ENCODE measurements at regions not wholly inside any gene's neighbourhood (a gene's known extent, or its start where the extent isn't known, plus 50 kb on each side); places are given as distances from the start of the nearest gene placed in this dataset.
A peak's percentile ranks its signal among the peaks of the same experiment; 100 is the strongest.
"Not testable (repeated sequence)": the region's sequence is repeated elsewhere in the genome, so short reads cannot be mapped to it uniquely, and the experiment has no call there.

DNA sequence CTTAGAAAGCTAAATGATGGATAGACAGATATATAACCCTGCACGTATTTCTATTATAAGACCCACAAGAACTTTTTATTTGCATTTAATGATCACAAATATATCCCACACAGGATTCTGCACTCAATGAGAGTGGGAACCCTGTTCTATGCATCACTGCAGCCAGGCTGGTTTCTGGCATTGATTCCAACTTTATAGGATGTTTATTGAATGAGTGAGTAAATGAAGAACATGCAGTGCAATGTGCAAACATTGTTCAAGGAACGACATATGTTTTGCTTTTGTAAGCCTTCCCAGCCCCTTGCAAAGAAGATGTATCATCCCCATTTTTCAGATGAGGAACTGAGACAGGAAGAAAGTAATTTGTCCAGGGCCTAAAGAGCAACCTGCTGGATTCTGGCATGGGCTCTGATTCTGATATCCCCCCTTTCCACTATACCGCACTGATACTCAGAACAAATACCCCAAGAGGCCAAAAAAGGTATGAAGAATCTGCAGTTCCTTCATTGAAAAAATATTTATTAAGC, 246.3 kb downstream of the LACC1 start:
- DNase-seq (ENCODE audit: low spot score) = no peak

DNA sequence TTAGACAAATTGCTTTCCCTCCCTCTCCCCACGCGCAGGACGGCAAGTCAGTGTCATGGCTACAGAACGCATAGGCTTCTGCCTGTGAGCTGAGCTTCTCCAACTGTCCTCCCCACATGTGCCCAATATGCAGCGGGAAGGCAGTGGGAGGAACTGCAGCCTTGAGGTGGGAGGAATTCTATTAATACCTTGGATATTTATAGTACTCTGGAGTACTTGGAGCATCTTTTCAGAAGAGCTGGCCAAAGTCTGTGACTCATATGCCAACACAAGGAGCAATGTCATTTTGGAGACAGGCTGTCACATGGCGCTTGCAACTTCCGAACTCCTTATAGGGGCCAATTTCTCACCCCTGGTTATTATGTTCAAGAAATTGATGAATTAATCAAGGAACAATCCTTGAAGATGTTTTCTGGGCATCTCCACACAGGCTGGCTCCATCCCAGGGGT, 245.0 kb upstream of the SERP2 start:
- DNase-seq (ENCODE audit: low spot score) = no peak

DNA sequence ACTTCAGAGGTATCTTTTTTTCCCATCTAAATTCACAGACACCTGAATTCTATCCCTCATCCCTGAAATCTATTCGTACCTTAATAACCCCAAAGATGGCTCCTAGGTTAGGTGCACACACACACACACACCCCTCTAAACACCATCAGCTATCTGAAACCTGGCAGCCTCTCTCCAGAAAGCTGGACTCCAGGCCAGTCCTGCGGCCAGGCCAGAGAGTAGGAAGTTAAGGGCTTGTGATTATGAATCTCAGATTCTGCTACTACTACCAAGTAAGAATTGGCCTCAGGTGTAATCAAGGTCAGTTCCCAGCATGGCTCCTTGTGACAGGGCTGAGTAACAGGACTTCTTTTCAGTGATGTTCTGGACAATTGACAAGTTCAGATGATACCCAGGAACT, 244.2 kb upstream of the SERP2 start:
- no peak for DNase-seq (ENCODE audit: low spot score)

DNA sequence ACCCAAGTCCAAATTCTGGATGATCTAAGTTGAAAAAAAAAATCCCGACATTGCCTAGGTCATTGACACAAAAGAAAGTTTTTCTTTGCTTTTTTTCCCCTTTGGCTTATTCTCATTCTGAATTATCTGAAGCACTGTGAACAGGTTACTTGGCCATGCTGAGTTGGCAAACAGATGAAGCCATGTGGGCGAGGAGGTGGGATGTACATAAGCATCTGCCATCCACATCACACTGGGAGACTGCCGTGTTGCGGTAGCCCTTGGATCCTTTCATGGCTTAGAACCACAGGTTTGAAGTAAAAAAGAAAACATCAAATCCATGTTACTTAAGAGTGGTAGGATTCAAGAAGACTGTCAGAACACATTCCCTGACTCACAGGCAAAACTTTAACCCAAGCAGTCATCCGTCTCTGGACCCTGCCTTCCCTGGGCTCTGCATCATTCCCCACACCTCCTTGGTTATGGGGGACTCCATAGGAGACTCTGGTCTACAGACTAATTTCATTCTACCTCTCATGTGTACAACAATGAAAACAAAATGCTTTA, 242.5 kb upstream of the SERP2 start:
- no peak for DNase-seq (ENCODE audit: low spot score)

DNA sequence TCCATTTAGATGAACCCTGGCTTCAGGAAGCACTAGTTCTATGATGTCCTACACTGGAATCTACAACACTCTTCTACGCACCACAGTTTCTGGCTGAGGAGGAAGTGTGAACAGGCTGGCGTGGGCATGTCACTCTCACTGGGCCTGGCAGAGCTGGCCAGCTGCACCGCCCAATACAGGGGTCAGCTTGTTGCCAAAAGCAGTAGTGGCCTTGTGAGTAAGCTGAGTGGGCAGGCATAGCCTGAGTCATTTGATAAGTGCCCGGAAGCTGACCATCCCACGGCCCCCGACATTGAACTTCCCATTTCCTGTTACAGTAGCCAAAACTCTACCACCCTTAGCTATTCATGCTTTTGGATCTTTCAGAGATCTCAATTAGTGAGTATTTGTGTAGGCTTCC, 240.9 kb upstream of the SERP2 start:
- DNase-seq (ENCODE audit: low spot score) = peak; percentile 68

DNA sequence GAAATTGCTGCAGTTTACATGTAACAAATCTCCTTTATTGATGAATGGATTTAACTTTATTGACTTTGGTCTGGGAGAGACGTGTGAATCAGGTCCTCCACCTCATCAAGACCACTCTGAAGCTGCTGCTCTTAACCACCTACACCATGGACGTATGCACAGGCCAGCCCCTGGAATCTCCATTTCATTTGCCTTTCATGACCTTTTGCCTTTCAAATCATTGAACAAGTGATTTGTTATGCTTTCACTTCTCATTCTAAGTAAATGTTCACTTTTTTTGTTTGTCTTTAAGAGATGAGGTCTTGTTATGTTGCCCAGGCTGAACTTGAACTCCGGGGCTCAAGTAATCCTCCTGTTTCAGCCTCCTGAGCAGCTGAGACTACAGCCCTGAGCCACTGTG, 240.0 kb upstream of the SERP2 start:
- DNase-seq (ENCODE audit: low spot score) = no peak

DNA sequence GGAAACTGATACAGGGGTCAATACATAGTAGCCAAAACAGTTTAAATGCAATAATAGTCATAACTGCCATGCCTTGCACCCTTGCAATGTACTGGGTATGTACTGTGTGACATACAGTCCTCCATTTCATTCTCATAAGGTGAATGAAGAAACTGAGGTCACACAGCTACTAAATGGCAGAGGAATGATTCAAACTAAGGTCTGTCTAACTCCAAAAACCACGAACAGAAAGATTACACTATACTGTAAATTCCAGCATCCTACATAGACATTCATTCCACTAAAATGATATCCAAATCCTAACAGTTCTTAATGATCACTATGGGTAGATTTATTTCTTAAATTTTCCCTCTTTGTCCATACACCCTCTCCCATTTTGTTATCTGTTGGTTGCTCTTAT, 238.1 kb upstream of the SERP2 start:
- DNase-seq (ENCODE audit: low spot score) = no peak

DNA sequence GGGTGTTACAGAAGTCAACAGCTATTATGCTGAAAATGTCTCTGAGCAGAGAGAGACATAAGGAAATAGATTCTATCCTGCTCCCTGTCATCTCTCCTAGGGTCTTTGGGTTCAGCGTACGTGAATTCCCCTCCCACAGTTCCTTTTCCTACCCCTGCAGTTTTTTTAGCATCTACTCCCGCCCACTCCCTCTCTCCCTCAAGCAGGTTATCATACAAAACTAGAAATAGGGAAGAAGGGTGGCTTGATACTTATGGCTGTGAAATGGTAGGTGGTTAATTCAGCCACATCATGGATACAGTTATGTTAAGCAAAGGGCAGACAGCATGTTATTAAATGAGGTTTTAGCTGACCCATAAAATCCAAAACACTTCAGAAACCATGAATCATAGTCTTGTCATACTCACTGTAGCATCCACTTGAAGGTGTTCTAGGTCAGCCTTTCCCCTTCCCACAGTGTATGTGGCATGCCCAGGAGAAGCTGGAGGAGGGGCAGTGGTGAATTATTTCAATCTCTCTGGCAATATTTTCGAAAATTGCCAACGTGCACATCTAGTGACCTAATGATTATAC, 236.8 kb upstream of the SERP2 start:
- no peak for DNase-seq (ENCODE audit: low spot score)

DNA sequence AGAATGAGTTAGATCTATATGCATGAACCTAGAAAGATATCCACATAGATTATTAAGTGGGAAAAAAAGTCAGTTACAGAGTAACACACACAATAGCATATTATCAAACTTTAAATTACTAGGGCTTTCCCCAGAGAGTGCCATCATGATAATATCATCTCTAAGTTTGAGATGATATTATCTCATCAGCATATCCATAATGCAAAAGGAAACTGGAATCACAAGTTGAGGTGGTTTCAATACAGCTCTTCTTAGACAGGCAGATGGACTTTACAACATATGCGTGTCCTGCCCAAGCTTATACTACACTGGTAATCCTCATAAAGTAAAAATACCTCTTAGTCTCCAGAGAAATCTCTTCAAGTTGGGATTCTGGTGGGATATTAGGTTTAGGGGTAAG, 236.2 kb upstream of the SERP2 start:
- DNase-seq (ENCODE audit: low spot score) = no peak

DNA sequence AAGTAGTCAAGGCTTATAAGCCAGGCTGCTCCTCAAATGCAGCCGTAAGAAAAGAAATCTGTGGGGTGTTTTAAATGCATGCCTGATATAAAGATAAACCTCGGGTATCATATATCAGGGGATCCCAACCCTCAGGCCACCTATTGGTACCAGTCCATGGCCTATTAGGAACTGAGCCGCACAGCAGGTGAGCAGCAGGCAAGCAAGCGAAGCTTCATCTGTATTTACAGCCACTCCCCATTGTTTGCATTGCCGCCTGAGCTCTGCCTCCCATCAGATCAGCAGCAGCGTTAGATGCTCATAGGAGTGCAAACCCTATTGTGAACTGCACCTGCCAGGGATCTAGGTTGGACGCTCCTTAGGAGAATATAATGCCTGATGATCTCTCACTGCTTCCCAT, 233.5 kb upstream of the SERP2 start:
- DNase-seq (ENCODE audit: low spot score) = no peak

DNA sequence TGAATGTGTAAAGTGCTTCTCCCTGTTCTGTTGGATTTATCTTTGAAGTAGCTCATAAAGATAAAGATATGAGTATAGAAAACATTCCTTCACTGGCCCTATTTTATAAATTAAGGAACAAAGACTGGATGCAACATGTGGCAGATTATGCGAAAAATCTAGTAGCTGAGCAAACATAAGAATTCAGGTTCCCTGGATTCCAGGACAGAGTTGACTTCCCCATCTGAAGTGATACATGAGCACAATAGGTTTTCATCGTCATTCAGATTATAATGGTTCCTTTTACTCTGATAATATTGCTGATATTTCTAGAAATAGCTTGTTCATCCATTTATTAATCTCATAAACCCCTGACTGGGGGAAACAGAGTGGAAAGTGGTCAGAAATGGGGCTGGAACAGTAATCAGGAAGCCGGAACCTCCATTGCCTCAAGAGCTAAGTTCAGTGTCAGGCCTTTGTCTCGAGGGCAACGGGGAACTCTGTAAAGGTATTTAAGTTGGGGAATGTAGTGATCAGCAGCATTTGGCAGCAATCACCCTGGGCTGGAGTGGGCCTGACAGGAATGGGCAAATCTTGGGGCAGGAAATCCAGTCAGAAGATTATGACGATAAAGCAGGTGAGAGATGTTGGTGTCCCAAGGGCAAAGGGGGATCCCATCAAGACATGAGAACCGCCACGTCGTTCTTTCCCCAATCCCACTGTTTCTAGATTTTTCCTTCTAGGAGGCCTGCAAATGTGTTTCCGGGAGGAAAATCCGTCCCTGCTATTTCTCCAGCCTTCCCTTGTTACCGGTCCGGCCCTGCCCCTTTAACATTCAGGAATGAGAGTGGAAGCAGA, 232.5 kb upstream of the SERP2 start:
- peak; percentile 39 for DNase-seq (ENCODE audit: low spot score)

DNA sequence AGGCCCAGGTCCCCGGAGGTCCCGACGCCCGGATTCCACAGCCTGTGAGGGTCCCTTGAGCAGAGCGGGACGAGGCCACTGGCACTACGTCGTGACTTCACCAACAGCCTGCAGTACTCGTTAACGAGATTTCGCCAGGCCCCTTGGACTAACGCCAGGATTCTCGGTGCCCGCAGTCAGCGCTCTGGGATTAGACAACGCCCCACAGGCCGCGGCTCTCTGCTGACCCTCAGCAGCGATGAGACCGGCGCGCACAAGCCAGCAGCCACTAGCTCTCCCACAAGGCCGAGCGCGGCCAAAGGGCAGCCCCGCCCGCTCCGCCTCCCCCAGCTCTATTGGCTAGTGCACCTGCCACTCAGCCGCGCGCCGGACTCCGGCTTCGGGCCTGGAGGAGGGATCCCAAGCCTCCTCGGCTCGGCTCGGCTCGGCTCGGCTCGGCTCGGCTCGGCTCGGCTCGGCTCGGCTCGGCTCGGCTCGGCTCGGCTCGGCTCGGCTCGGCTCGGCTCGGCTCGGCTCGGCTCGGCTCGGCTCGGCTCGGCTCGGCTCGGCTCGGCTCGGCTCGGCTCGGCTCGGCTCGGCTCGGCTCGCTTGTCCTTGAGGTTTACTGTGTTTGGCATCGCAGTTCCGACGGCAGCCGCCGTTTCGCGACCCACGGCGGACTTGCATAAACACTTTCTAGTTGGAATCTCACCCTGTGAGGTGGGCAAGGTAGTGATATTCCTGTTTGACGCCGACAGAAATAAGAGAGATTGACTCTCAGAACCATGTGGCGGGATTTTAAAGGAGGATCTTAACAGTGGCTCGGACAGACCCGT, 231.7 kb upstream of the SERP2 start:
- DNase-seq (ENCODE audit: low spot score) = peak; percentile 96

DNA sequence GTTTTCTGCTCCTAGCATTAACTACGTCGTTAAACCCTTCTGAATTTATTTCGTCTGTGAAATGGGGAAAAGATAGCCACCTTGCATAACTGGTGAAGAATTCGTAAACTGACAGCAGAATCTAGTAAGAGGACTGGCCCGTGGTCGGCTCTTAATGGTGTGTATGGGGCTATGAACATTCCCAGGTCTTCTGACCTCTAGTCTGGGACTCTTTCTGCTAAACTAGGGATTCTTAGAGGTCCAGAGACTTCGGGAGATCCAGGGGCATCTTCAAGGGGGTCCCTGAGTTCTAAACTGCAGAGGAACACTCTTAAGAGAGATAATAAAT, 231.1 kb upstream of the SERP2 start:
- DNase-seq (ENCODE audit: low spot score) = peak; percentile 79

DNA sequence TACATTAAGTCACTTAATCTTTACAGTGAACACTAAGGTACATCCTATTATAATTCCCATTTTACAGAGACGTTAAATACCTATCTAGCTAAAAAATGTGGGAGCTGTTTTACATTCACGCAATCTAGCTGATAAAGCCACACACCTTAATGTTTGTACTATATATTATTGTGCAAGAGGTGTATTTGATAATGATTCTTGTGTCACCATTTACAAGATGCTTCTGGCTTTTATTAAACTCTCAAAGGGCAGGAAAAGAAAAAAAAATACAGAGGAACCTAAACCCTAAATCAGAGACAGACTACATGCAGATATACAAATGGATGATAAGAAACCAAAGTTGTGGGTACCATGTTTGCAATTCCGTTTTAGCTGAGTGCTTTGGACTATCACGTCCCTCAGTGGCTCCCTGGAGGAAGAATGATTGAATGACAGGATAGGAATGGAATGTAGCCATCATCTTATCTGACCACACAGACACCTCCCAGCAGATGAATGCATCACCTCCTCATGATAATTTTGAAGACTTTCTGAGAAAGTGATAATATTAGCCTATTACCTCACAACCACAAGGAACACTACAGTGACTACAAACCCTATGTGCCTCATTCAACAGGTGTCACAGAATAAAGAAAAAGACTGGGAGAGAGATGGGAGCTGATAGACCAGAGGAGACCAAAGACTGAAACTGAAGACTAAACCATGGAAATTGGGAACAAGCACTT, 230.5 kb upstream of the SERP2 start:
- no peak for DNase-seq (ENCODE audit: low spot score)

DNA sequence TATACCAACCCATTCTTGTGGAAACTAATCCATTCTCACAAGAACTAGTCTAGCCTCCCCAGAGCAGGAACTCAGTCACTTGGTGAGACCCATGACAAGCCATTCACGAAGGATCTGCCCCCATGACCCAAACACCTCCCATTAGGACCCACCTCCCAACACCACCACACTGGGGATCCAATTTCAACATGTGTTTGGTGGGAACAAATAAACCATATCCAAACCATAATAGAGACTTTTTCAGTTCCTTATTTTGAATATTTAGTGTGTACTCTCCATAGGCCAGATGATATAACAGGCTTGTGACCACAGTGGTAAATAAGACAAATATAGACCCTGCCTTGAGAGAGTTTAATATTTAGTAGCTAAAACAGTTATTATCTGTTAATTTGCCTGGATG, 227.5 kb upstream of the SERP2 start:
- no peak for DNase-seq (ENCODE audit: low spot score)

DNA sequence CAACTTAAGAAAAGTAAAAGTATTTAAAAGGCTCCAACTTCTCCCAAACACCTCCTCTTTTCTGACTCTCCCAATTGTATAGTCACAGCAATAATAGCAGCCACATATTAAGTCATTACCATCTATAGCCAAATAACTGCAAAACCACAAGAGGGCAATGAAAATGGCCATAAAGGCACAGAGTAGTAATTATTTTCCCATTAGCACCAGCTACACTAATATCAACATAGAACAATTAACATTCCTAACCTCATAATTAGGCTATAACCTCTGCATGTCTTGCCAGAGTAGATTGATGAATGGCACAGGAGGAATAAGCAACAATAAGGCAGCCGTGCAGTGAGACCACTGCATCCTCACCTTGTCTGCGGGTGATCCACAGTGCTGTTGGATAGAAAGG, 226.4 kb upstream of the SERP2 start:
- no peak for DNase-seq (ENCODE audit: low spot score)

DNA sequence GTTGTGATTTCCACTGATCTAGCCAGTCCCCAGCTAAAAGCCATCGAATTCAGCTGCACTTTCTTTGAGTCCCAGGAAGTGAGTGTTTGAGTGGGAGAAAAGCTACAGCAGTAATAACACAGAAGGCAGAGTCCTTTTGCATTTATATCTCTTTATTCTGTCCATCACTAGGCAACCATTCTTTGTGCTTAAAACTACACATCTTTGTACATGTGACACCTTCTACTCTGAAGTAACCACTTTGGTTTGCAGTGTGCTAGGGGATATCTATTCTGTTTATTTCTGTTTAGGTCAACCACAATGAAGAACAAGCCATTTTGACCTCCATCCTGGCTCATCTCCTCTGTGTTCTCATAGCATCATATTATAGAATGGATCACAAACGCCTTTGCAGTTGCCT, 226.0 kb upstream of the SERP2 start:
- no peak for DNase-seq (ENCODE audit: low spot score)

DNA sequence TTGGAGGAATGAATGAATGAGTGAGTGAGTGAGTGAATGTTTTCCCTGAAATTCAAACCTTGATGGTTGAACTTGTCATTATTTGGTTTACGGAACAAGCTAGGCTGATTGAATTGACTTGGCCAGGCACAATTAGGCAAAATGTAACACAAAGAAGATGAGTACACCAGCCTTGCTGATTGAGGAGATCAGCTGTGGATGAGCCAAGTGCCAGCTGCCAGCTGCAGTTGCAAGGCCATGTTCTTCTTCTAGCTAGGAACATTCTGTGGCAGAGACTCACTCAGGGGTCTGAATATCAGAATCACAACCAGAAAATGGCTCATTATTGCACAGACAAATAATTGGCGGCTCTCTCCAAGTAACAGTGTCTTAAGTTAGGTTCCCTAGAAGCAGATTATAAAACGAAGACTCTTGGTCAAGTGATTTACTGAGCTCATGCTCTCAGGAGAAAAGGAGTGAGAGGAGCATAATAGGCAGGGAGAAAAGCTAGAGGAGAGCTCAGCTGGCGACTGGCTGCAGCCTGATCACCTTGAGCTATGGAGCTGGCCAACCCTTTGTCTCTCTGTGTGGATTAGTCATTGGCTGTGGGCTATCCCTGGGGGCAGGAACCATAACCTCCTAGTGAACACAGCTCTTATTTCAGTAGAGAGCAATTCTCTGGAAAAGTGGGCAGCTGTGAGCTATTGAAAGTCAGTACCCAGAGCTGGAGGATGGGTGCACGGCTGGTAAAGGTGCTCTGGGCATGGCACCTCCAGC, 225.3 kb upstream of the SERP2 start:
- no peak for DNase-seq (ENCODE audit: low spot score)

DNA sequence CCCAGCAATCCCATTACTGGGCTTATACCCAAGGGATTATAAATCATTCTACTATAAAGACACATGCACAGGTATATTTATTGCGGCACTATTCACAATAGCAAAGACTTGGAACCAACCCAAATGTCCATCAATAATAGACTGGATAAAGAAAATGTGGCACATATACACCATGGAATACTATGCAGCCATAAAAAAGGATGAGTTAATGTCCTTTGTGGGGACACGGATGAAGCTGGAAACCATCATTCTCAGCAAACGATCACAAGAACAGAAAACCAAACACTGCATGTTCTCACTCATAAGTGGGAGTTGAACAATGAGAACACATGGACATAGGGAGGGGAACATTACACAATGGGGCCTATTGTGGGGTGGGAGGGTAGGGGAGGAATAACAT, 224.4 kb upstream of the SERP2 start:
- DNase-seq (ENCODE audit: low spot score) = not testable (repeated sequence)

DNA sequence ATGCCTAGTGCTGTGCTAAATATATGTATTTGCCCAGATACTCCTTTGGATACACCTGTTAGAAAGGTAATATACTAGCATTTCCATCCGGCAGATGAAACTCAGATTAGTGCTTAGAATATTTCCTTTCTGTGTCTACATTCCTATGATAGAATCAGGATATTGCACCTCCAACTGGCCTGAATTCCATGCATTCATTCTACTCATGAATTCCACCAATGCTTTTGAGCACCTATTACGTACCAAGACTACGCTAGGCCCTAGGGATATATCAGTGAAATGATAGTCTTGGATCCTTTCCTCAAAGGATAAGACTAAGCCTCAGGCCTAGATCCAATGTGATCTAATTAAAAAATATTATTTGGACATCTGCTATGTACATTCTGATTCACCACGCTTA, 223.8 kb upstream of the SERP2 start:
- no peak for DNase-seq (ENCODE audit: low spot score)

DNA sequence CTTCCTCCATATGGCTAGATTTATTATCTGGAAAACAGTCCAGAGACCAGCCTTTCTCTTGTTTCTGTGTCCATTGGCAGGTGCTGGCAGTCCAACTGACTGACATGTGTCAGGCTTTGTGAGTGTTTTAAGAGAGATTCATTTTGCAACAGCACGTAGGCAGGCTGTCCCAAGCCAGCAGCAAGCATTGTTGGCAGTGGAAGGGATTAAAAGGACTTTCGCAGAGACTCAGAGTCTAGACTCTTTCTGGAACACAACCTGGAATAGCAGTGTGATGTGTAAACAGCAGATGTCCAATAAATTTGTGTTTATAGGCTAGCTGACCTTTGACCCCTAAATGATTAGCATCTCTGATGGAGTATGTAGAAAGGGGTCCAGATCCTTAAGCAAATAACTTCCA, 222.2 kb upstream of the SERP2 start:
- DNase-seq (ENCODE audit: low spot score) = no peak

Measured in pons (tissue), 1 donor.